Retinal pigment epithelial cell (primary cell): ENCODE measurements at regions not wholly inside any gene's neighbourhood (a gene's known extent, or its start where the extent isn't known, plus 50 kb on each side); places are given as distances from the start of the nearest gene placed in this dataset.

Experiments
- DNase-seq: peaks from one replicate; pipeline ENCODE4 v3.0.0-alpha.2; 2010; ENCODE audit warnings: low read depth
- H3K4me3 ChIP-seq: 2 replicates; pipeline ENCODE4 v1.5.1; 2011; ENCODE audit warnings: mild to moderate bottlenecking, low read length, control low read depth, moderate library complexity
- TF ChIP-seq, protein P1 (sequence below): conservative IDR thresholded peaks from 2 replicates; pipeline ENCODE4 v1.5.1; 2011; ENCODE audit warnings: low read depth, low read length, control low read depth, inconsistent platforms

DNA sequence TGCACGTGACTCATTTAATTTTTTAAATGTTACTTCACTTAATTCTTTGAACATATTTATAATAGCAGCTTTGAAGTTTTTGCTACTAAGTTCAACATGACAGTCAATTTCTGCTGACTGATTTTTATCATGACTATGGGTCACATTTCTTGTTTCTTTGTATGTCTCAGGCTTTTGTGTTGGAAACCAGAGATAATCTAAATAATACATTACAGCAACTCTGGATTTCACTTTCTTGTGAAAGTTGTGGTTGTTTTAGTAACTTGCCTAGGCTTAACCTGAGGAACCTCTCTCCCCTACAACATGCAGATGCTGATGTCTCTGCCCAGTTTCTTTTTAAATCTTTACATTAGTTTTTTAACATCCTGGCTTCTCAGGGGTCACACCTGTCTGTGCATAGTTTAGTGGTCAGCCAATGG lies 180.8 kb downstream of the CCDC71L start:
- DNase-seq = no peak
- TF ChIP-seq, protein P1, sequence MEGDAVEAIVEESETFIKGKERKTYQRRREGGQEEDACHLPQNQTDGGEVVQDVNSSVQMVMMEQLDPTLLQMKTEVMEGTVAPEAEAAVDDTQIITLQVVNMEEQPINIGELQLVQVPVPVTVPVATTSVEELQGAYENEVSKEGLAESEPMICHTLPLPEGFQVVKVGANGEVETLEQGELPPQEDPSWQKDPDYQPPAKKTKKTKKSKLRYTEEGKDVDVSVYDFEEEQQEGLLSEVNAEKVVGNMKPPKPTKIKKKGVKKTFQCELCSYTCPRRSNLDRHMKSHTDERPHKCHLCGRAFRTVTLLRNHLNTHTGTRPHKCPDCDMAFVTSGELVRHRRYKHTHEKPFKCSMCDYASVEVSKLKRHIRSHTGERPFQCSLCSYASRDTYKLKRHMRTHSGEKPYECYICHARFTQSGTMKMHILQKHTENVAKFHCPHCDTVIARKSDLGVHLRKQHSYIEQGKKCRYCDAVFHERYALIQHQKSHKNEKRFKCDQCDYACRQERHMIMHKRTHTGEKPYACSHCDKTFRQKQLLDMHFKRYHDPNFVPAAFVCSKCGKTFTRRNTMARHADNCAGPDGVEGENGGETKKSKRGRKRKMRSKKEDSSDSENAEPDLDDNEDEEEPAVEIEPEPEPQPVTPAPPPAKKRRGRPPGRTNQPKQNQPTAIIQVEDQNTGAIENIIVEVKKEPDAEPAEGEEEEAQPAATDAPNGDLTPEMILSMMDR = no peak
- no peak overlapping the region for H3K4me3 ChIP-seq

- TF ChIP-seq, protein P1 = no peak
- no peak overlapping the region for H3K4me3 ChIP-seq
- no peak for DNase-seq
Observed at GRCh38 chr7:106476751-106477150, 184.2 kb downstream of the CCDC71L start.

- TF ChIP-seq, protein P1 = no peak
- no peak for DNase-seq
- H3K4me3 ChIP-seq = no peak overlapping the region
Observed at GRCh38 chr7:106472741-106473140, 188.0 kb upstream of the NAMPT start.

GRCh38 chr7:106471686-106472440 lies 187.1 kb upstream of the NAMPT start:
- TF ChIP-seq, protein P1 = no peak
- no peak for DNase-seq
- H3K4me3 ChIP-seq = no peak overlapping the region

- DNase-seq = no peak
- TF ChIP-seq, protein P1 = no peak
- H3K4me3 ChIP-seq = no peak overlapping the region
Observed at GRCh38 chr7:106471021-106471420, 186.2 kb upstream of the NAMPT start.

- H3K4me3 ChIP-seq = no peak overlapping the region
- DNase-seq = no peak
- TF ChIP-seq, protein P1 = no peak
Observed at GRCh38 chr7:106466867-106467266, 182.1 kb upstream of the NAMPT start.
